ENCODE measurements at regions not wholly inside any gene's neighbourhood (a gene's known extent, or its start where the extent isn't known, plus 50 kb on each side); places are given as distances from the start of the nearest gene placed in this dataset.

DNA sequence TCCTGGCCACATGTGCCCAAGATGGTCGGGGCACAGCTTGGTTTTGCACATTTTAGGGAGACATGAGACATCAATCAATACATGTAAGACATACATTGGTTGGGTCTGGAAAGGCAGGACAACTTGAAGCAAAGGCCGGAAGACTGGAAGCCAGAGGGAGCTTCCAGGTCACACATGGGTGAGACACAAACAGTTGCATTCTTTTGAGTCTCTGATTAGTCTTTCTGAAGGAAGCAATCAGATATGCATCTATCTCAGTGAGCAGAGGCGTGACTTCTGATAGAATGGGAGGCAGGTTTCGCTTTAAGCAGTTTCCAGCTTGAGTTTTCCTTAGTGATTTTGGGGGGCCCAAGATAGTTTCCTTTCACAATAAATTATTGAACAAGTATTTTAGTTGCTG lies 172.5 kb downstream of the RASEF start:
- no peaks in the 10 kb centered on the region for H3K36me3 ChIP-seq
- no peaks in the 10 kb centered on the region for H3K27me3 ChIP-seq
- H3K4me1 ChIP-seq: no peaks in the 10 kb centered on the region
- no peak overlapping the region for H3K4me3 ChIP-seq
- no peak overlapping the region for H3K27ac ChIP-seq
- intact Hi-C loops (cut with DNase I): no loop called here
- TF ChIP-seq POLR2A (IDR thresholded peaks at IDR 0.05): no peak
- TF ChIP-seq, protein P1, sequence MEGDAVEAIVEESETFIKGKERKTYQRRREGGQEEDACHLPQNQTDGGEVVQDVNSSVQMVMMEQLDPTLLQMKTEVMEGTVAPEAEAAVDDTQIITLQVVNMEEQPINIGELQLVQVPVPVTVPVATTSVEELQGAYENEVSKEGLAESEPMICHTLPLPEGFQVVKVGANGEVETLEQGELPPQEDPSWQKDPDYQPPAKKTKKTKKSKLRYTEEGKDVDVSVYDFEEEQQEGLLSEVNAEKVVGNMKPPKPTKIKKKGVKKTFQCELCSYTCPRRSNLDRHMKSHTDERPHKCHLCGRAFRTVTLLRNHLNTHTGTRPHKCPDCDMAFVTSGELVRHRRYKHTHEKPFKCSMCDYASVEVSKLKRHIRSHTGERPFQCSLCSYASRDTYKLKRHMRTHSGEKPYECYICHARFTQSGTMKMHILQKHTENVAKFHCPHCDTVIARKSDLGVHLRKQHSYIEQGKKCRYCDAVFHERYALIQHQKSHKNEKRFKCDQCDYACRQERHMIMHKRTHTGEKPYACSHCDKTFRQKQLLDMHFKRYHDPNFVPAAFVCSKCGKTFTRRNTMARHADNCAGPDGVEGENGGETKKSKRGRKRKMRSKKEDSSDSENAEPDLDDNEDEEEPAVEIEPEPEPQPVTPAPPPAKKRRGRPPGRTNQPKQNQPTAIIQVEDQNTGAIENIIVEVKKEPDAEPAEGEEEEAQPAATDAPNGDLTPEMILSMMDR (IDR thresholded peaks at IDR 0.05): no peak
- no peak for DNase-seq
- no peaks in the 10 kb centered on the region for H3K9me3 ChIP-seq
- WGBS, 2 donors: 67 to 68% methylated on average over 4 of the region's 4 CpGs

DNA sequence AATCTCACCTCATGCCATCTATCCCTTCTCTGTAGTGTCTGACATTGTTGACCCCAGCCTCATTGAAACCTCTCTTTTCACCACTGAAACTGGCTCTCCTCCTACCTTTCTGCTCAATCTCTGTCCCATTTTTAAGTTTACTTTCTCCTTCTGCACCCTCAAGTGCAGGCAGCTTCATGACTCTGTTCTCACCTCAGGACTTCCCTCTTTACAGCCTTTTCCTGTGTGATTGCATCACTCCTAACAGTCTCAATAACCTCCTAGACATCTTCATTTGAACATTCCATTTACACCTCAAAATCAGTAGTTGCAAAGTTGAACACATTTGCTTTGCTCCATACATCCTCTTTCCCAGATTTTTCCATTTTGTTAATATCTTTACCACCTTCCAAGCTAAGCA lies 172.1 kb downstream of the RASEF start:
- Histone ChIP-seq H3K9me3 (no peaks in the 10 kb centered on the region), H3K4me1 (no peaks in the 10 kb centered on the region), H3K27ac (no peak overlapping the region), H3K36me3 (no peaks in the 10 kb centered on the region), H3K27me3 (no peaks in the 10 kb centered on the region), H3K4me3 (no peak overlapping the region)
- TF ChIP-seq, protein P1 (IDR thresholded peaks at IDR 0.05): no peak
- TF ChIP-seq POLR2A (IDR thresholded peaks at IDR 0.05): no peak
- intact Hi-C loops (cut with DNase I): no loop called here
- no peak for DNase-seq

DNA sequence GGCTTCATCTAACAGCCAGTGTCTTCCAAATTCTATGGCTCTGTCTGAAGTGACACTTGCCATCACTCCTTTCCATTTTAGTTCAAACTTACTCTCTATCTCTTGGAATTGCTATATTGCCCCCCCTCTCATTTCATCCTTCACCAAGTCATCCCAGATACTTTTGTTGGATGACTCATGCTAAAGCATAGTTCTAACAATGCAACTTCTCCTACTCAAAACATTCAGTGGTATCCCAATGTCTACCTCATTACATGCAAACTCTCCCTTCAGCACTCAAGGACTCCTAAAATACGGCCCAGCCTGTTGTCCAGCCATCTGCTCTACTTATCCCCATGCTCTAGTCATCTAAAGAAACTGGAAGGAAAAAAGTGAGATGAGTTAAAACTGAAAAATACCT lies 171.6 kb downstream of the RASEF start:
- DNase-seq: no peak

DNA sequence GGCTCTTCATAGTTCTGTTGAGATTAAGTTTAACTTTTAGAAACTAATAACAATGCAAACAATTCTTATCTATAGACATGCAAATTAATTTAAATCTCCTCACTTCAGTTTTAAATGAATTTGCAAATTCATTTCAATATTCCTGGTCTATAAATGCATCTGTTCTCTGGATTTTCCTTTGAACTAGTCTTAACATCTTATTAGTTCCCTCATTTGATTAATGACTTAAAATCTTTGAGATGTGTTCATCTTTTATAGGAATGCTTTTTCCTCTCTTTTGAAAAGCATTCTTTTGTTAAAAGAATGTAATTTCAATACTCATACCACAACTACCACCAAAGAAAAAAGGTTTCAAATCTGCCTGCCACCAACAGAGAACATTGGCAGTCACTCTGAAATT lies 169.4 kb downstream of the RASEF start:
- H3K27me3 ChIP-seq: no peaks in the 10 kb centered on the region
- intact Hi-C loops (cut with DNase I): no loop called here
- no peak overlapping the region for H3K27ac ChIP-seq
- H3K9me3 ChIP-seq: no peaks in the 10 kb centered on the region
- no peak for DNase-seq
- TF ChIP-seq POLR2A (IDR thresholded peaks at IDR 0.05): no peak
- TF ChIP-seq, protein P1 (IDR thresholded peaks at IDR 0.05): no peak
- no peaks in the 10 kb centered on the region for H3K4me1 ChIP-seq
- no peaks in the 10 kb centered on the region for H3K36me3 ChIP-seq
- no peak overlapping the region for H3K4me3 ChIP-seq

More for the DNA sequence above, 171.6 kb downstream of the RASEF start:
- no peaks in the 10 kb centered on the region for H3K9me3 ChIP-seq
- H3K4me3 ChIP-seq: no peak overlapping the region
- intact Hi-C loops (cut with DNase I): no loop called here
- H3K27ac ChIP-seq: no peak overlapping the region
- TF ChIP-seq, protein P1 (IDR thresholded peaks at IDR 0.05): no peak
- no peak for TF ChIP-seq POLR2A (IDR thresholded peaks at IDR 0.05)
- H3K27me3 ChIP-seq: no peaks in the 10 kb centered on the region
- no peaks in the 10 kb centered on the region for H3K36me3 ChIP-seq
- H3K4me1 ChIP-seq: no peaks in the 10 kb centered on the region
- WGBS, 2 donors: 30 to 65% methylated on average over 1 of the region's 1 CpG

DNA sequence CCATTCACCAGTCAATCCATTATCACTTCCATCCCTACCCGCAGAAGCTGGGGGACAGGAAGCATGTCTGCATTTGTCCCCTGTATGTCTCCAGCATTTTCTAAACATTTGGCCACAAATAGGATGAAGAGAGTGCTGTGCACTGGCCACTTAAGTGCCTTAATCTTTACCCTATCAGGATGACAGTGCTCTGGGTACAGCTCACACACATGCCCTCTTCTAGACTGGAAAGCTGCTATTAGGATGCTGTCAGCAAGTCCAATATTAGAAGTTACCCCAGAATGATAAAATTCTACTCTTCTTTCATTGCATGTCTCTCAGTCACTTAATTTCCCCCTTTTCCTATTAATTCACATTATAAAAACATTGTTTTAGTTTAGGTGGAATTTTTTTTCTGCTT lies 168.4 kb downstream of the RASEF start:
- Histone ChIP-seq H3K36me3 (no peaks in the 10 kb centered on the region), H3K9me3 (no peaks in the 10 kb centered on the region), H3K27me3 (no peaks in the 10 kb centered on the region), H3K4me1 (no peaks in the 10 kb centered on the region), H3K27ac (no peak overlapping the region), H3K4me3 (no peak overlapping the region)
- DNase-seq: no peak
- WGBS, 2 donors: 88 to 90% methylated on average over 1 of the region's 1 CpG
- no peak for TF ChIP-seq POLR2A (IDR thresholded peaks at IDR 0.05)
- TF ChIP-seq, protein P1 (IDR thresholded peaks at IDR 0.05): no peak
- intact Hi-C loops (cut with DNase I): no loop called here

Measured in esophagus squamous epithelium (tissue), 5 donors.